PFSK-1 (cell line): ENCODE measurements at regions not wholly inside any gene's neighbourhood (a gene's known extent, or its start where the extent isn't known, plus 50 kb on each side); places are given as distances from the start of the nearest gene placed in this dataset.

Source experiments
- FOXP2 ChIP-seq: optimal IDR thresholded peaks from 2 replicates; pipeline ENCODE3; 2011; ENCODE audit warnings: borderline replicate concordance, control low read depth, inconsistent platforms; ENCODE audit not compliant: insufficient read depth; ENCODE audit errors: extremely low read length, extremely low read depth
- POLR2AphosphoS5 ChIP-seq: IDR thresholded peaks from 2 replicates; pipeline ENCODE4 v1.6.1; 2012; ENCODE audit warnings: low read depth, mild to moderate bottlenecking, control low read depth, low read length, moderate library complexity
- REST ChIP-seq, 2 experiments: IDR thresholded peaks; 2 replicates each; pipeline versions ENCODE4 v1.6.1 to v1.8.0; 2011 to 2012; ENCODE audit warnings: low read depth in 2 of 2, low read length in 2 of 2, control low read depth in 1 of 2, inconsistent platforms in 1 of 2, mild to moderate bottlenecking in 1 of 2, moderate library complexity in 1 of 2; ENCODE audit not compliant: insufficient read depth in 1 of 2
- SIN3A ChIP-seq: IDR thresholded peaks from 2 replicates; pipeline ENCODE4 v1.6.1; 2012; ENCODE audit warnings: mild to moderate bottlenecking, low read length, moderate library complexity, borderline replicate concordance; ENCODE audit not compliant: insufficient read depth

GRCh38 chr3:88418219-88418618 lies 268.5 kb downstream of the C3orf38 start:
- TF ChIP-seq POLR2AphosphoS5 (no peak), FOXP2 (no peak), REST (IDR thresholded peaks at IDR 0.05; ENCODE audit: insufficient read depth in 1 of 2, low read depth in 2 of 2, low read length in 2 of 2) (no peak), SIN3A (no peak)
